G401.6 (cell line): ENCODE measurements at regions not wholly inside any gene's neighbourhood (a gene's known extent, or its start where the extent isn't known, plus 50 kb on each side); places are given as distances from the start of the nearest gene placed in this dataset.
A peak's percentile ranks its signal among the peaks of the same experiment; 100 is the strongest.
"Not testable (repeated sequence)": the region's sequence is repeated elsewhere in the genome, so short reads cannot be mapped to it uniquely, and the experiment has no call there.

Source experiments
- FAIRE-seq: peaks from 2 replicates; lab custom pipeline; 2012; peaks lifted over from hg19 to GRCh38; lab: Jason Lieb, UNC

DNA sequence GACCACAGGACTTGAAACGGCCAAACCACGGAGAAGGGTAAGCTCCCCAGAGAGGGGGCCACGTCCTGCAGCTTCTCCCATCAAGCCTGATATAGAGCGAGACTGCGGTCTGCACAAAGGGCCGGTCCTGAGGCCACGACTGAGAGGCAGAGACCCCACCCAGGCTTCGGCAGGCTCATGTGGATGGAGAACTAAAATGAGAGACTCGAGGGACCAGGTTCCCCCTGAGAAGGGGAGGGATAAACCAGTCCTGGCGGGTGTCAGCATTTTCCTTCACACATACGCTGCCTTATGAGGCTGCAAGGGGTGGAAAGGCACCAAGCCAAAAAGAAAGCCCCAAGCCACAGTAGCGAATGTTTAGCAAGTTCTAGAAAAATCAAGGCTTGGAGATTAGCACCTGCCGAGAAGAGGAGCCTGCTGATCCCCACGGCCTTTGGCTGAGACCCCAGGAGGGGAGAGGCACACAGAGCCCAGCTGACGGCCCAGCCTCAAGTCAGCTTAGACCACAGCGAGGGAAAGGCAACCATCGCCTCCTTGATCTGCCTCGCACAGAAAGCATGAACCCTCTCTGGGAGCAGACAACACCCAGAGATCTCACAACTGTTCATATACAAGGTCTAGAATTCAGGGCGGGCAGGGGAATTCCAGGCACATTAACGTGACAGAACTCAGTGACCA lies 92.6 kb upstream of the RNF32 start:
- FAIRE-seq, result no peak

GRCh38 chr7:156545979-156546378 lies 94.6 kb upstream of the RNF32 start:
- no peak for FAIRE-seq

DNA sequence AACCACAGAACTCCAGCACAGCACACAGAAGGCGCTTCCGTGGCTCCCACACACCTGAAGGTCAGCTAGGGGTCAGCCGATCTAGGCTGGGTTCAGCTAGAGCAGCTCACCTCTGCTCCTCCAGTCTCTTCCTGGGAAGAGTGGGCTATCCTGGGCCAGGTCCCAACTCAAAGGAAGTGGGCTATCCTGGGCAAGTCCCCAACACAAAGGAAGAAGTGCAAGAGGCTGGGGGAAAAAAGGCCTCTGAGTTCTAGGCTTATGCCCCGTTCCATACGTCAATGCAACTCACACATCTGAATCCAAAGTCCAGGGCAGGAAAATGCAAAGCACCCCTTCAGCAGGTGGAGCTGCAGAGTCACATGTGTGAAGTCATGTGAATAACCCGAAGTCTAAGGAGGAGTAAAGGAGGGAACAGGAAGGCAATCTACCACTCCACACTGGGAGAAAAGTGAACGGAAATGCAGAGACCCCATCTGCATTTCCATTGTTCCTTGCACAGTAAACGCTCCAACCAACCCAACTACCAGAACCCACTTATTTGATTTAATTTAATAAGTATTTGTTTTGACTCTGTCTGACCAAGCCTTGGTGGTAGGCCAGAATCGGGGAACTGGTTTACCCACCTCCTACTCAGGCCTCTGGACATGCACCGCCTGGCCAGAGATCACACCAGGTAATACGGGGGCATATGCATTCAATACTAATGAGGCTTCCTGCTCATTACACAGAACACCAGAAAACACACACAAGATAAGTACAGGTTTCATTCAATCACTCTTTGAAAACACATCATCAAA lies 95.5 kb upstream of the RNF32 start:
- FAIRE-seq, result no peak

GRCh38 chr7:156543699-156544598 lies 96.6 kb upstream of the RNF32 start:
- no peak for FAIRE-seq

GRCh38 chr7:156540619-156541165 lies 99.9 kb upstream of the RNF32 start:
- no peak for FAIRE-seq

DNA sequence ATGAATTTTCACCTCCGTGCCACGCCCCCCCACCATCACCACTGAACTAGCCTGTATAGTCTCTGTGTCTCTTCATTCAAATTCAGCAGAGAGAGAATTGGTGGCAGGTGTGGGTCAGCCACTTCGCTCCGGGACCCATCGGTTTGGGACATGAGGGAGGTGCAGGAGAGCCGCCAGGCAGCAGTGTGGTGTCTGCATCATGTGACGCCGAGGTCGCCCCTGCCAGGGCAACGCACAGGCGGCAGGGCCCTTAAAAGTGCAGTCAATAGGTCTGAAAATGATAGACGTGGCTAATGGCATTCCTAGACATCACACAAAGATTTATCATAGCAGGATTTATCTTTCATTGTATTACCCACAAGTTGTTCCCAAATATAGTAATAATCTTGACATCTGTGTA lies 100.6 kb upstream of the RNF32 start:
- no peak for FAIRE-seq

GRCh38 chr7:156537006-156537405 lies 103.6 kb upstream of the RNF32 start:
- no peak for FAIRE-seq

GRCh38 chr7:156534925-156535324 lies 105.6 kb upstream of the RNF32 start:
- no peak for FAIRE-seq

DNA sequence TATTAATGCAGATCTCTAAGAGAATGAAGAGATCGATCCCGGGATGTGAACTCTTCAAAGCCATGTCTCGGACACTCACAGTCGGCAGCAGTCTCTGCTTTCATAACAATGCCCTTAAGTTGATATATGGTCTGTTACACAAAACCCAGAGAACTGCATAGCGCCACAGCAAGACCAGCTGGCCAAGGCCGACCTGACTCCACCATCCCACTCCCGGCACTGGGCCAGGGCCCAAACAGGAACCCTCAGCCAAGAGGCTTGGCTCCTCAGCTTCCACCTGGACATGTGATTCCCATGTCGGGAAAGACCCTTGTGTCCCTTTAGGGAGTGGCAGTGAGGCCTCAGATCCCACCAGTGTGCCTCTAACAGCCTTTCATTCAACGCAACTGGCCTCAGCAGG lies 106.6 kb upstream of the RNF32 start:
- no peak for FAIRE-seq

DNA sequence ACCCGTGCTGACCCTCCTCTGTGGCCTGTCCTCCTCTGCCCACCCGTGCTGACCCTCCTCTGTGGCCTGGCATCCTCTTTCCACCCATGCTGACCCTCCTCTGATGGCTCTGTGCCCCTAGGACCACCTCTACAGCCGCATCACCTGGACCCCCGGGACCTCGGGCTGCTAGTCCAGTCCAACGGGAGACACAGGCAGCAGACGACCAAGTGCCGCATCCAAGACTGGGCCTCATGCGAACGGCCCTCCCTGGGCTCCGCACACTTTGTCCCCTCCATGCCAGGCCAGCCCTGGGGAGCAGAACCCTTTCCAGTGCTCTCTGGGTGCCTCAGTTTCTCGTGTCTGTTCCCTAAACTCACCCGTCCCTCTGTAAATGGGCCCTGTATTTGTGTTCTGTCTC lies 107.2 kb upstream of the RNF32 start:
- no peak for FAIRE-seq

GRCh38 chr7:156532016-156532602 lies 108.5 kb upstream of the RNF32 start:
- FAIRE-seq, result no peak

GRCh38 chr7:156529956-156530355 lies 110.6 kb upstream of the RNF32 start:
- FAIRE-seq, result no peak

- FAIRE-seq, result no peak
Measured at GRCh38 chr7:156527458-156527890, 113.1 kb upstream of the RNF32 start.

DNA sequence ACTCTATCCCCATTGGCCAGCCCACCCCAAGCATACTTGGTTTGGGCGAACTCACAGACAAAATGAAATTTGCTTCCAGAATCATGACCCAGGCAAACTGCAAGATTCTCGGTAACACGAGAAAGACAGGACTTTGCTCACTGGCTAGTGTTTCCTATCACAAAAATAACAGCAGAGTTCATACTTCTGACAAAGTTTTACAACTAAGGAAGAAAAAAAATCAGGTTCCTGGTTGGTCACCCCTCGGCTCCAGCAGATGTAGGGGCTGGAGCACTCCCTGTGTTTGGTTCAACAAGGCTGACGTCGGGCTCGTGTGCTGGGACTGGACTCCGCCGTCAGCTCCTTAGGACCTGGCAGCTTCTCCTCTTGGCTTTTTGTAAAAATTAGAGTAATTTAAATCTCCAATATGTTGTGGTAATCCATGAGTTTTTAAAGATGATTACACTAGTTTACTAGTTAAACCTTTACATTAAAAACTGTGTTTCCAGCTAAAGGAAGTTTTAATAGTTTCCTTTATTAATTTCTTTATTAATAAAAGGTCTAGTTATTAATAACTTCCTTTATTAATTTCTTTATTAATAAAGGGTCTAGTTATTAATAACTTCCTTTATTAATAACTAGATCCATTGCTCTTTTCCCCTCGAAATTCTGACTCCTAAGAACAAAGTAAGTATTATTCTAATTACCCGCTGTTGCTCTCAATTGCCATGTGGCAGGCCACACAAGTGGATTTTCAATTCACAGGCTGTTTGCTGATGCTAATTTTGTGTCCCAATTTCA lies 115.6 kb upstream of the RNF32 start:
- FAIRE-seq, result peak; percentile 34

DNA sequence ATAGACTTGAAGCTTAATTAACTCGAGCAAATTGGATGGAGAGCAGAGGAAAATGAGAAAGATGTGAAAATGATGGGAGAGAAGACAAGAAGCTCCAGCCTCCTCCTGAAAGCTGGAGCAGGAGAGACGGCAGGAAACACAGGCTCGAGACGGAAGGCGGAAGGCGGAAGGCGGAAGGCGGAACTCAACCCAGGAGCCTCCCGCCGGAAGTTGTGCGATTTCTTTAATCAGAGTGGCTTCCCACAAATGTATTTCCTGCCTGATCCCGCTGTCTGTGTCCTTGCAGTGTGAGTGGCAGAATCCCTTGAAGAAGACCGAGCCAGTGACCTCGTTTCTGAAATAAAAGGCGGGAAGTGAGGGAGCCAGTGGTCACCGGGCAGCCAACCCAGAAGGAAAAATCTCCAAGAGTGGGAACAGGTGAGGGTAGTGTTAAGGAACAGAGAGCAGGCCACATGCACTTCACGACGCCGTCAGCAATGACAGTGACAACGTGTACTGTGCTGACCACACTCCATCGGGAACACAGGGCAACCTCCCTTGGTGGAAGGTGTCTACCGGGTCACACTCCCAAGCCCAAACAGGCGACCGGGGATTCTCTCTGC lies 117.0 kb upstream of the RNF32 start:
- FAIRE-seq, result no peak

DNA sequence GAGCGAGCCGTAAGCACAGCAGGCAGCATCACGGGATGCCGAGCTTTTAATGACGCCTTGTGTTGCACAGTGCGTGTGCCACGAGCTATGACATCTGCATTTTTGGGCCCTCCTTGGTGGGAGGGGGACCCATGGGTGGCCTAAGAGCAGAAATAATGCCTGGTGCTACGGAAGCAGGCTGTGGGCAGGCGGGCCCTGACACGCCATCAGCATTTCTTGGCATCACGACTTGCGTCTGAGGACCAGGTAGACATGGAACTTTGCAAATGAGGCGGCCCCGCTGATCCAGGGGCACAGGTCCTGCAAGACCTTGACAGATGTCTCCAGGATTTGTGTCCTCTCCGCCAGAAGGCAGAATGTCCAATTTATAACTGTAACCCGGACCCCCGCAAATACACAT lies 117.8 kb upstream of the RNF32 start:
- FAIRE-seq, result no peak

- FAIRE-seq, result no peak
Measured at GRCh38 chr7:156519070-156519469, 121.5 kb upstream of the RNF32 start.

DNA sequence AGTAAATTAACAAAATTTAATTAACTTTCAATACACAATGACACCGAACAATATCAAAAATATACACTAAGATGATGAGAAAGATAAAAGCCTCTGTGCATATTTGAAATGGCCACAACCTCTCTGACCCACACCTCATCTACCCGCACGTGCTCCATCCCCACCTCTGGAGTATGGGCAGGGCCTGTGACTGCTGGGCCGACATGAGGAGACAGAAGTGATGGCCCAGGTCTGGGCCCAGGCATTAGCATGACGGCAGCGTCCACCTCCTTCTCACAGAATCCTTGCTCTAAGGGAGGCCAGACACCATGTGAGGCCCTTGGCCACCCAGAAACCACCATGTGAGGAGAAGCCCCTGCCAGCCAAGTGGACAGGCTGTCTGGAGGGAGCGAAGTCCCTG lies 122.1 kb upstream of the RNF32 start:
- FAIRE-seq, result no peak

DNA sequence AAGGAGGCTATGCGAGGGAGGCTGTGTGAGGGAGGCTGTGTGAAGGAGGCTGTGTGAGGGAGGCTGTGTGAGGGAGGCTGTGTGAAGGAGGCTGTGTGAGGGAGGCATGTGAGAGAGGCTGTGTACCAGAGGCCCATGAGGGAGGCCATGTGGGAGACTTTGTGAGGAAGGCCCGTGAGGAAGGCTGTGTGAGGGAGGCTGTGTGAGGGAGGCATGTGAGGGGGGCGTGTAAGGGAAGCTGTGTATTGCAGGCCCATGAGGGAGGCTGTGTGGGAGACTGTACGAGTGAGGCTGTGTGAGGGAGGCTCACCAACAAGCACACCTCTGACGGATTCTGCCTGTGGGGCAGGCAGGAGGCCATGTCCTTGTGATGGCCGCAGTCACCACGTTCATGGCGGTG lies 122.7 kb upstream of the RNF32 start:
- not testable (repeated sequence) for FAIRE-seq

DNA sequence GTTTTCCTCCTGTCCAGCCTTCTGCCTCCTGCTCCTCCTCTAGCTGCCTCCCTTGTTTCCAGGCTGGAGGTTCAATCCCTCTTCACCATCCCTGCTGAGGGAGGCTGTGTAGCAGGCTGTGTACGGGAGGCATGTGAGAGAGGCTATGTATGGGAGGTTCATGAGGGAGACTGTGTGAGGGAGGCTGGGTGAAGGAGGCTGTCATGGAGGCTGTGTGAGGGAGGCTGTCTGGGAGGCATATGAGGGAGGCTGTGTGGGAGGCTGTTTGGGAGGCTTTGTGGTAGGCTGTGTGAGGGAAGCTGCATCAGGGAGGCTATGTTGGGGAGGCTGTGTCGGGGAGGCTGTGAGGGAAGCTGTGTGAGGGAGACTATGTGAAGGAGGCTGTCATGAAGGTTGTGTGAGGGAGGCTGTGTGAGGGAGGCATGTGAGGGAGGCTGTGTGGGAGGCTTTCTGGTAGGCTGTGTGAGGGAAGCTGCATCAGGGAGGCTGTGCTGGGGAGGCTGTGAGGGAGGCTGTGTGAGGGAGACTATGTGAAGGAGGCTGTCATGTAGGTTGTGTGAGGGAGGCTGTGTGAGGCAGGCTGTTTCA lies 123.7 kb upstream of the RNF32 start:
- FAIRE-seq, result no peak
